Fibroblast of lung (primary cell): ENCODE measurements at regions not wholly inside any gene's neighbourhood (a gene's known extent, or its start where the extent isn't known, plus 50 kb on each side); places are given as distances from the start of the nearest gene placed in this dataset.
"Not testable (repeated sequence)": the region's sequence is repeated elsewhere in the genome, so short reads cannot be mapped to it uniquely, and the experiment has no call there.

Source experiments
- DNase-seq, 2 donors: peaks; one replicate each; pipeline versions ENCODE4 v3.0.0 to v3.0.0-alpha.2; 2010; ENCODE audit warnings: low read depth in 2 of 2
- H2AFZ ChIP-seq: 2 replicates; pipeline ENCODE4 v1.5.1; 2012; ENCODE audit warnings: low read length, control low read depth, inconsistent platforms
- H3K27ac ChIP-seq: 2 replicates; pipeline ENCODE4 v1.5.1; 2011; ENCODE audit warnings: low read length, control low read depth; ENCODE audit not compliant: insufficient read depth
- H3K27me3 ChIP-seq: 2 replicates; pipeline ENCODE4 v1.5.1; 2011; ENCODE audit warnings: mild to moderate bottlenecking, low read length; ENCODE audit not compliant: control insufficient read depth, insufficient read depth
- H3K36me3 ChIP-seq: 2 replicates; pipeline ENCODE4 v1.5.1; 2011; ENCODE audit warnings: low read length; ENCODE audit not compliant: control insufficient read depth, insufficient read depth
- H3K4me1 ChIP-seq: 2 replicates; pipeline ENCODE4 v1.5.1; 2011; ENCODE audit warnings: low read length; ENCODE audit not compliant: control insufficient read depth, insufficient read depth; ENCODE audit errors: extremely low read depth
- H3K4me2 ChIP-seq: 2 replicates; pipeline ENCODE4 v1.5.1; 2011; ENCODE audit warnings: low read length, control low read depth; ENCODE audit not compliant: insufficient read depth; ENCODE audit errors: extremely low read depth
- H3K4me3 ChIP-seq, 4 experiments: fragments of 200-600 bp in 1 of 4; sonication (generic) in 1 of 4; replicated peaks in 1 of 4; 2 replicates each; pipeline ENCODE4 v1.5.1; 2011 to 2016; ENCODE audit warnings: low read length in 4 of 4, low read depth in 3 of 4, mild to moderate bottlenecking in 3 of 4, control low read depth in 2 of 4, inconsistent platforms in 1 of 4, mixed read lengths in 1 of 4; ENCODE audit not compliant: insufficient read depth in 1 of 4; ENCODE audit errors: control extremely low read depth in 1 of 4
- H3K79me2 ChIP-seq: 2 replicates; pipeline ENCODE4 v1.5.1; 2012; ENCODE audit warnings: mild to moderate bottlenecking, low read length, inconsistent platforms; ENCODE audit not compliant: control insufficient read depth, insufficient read depth
- H3K9ac ChIP-seq: 2 replicates; pipeline ENCODE4 v1.5.1; 2011; ENCODE audit warnings: mild to moderate bottlenecking, low read length, control low read depth; ENCODE audit not compliant: insufficient read depth
- H3K9me3 ChIP-seq: 2 replicates; pipeline ENCODE4 v1.5.1; 2012; ENCODE audit warnings: low read depth, low read length; ENCODE audit not compliant: control insufficient read depth, insufficient read depth
- H4K20me1 ChIP-seq: 2 replicates; pipeline ENCODE4 v1.5.1; 2011; ENCODE audit warnings: low read length; ENCODE audit not compliant: control insufficient read depth, insufficient read depth; ENCODE audit errors: extremely low read depth
- CTCF ChIP-seq, 2 donors: IDR thresholded peaks in 1 of 2; conservative IDR thresholded peaks in 1 of 2; 1 replicate in 1 of 2; 2 replicates in 1 of 2; pipeline ENCODE4 v1.5.1; 2011 to 2012; ENCODE audit warnings: low read length in 2 of 2, control low read depth in 1 of 2, inconsistent platforms in 1 of 2, low read depth in 1 of 2, mild to moderate bottlenecking in 1 of 2
- EZH2 ChIP-seq: IDR thresholded peaks from 2 replicates; pipeline ENCODE4 v1.5.1; 2012; ENCODE audit warnings: low read length, control low read depth, mild to moderate bottlenecking; ENCODE audit errors: missing control alignments

GRCh38 chr18:21979171-21979560 is 190.2 kb upstream of the GATA6 start:
- Histone ChIP-seq H3K4me2 (no peak overlapping the region), H3K4me3 (no peak overlapping the region), H3K4me1 (no peaks in the 10 kb centered on the region), H3K9me3 (no peaks in the 10 kb centered on the region), H3K9ac (no peak overlapping the region), H2AFZ (no peak overlapping the region), H3K27ac (no peak overlapping the region), H3K79me2 (no peaks in the 10 kb centered on the region), H3K27me3 (no peaks in the 10 kb centered on the region), H3K36me3 (no peaks in the 10 kb centered on the region), H4K20me1 (no peaks in the 10 kb centered on the region)
- TF ChIP-seq EZH2 = no peak
- no peak for TF ChIP-seq CTCF (conservative IDR thresholded peaks at IDR 0.05 in 1 of 2, IDR thresholded peaks at IDR 0.05 in 1 of 2; ENCODE audit: low read depth in 1 of 2, low read length in 2 of 2)
- no peak for DNase-seq

DNA sequence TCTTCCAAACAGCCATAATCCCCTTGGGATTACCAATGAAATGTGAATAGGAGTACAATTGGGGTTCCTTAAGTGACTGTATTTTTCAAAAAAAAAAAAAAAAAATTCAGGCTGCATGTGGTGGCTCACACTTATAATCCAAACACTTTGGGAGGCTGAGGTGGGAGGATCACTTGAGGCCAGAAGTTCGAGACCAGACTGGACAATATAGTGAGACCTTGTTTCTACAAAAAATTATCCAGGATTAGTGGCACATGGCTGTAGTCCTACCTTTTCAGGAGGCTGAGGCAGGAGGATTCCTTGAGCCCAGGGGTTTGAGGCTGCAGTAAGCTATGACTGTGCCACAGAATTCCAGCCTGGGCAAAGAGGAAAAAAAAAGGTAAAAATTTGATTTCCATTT is 189.6 kb upstream of the GATA6 start:
- no peak overlapping the region for H3K9ac ChIP-seq
- H3K27me3 ChIP-seq = no peaks in the 10 kb centered on the region
- no peaks in the 10 kb centered on the region for H3K79me2 ChIP-seq
- H3K4me1 ChIP-seq = no peaks in the 10 kb centered on the region
- H3K9me3 ChIP-seq = no peaks in the 10 kb centered on the region
- H3K27ac ChIP-seq = no peak overlapping the region
- H2AFZ ChIP-seq = no peak overlapping the region
- no peak overlapping the region for H3K4me3 ChIP-seq
- no peak for TF ChIP-seq CTCF (conservative IDR thresholded peaks at IDR 0.05 in 1 of 2, IDR thresholded peaks at IDR 0.05 in 1 of 2; ENCODE audit: low read depth in 1 of 2, low read length in 2 of 2)
- TF ChIP-seq EZH2 = no peak
- H3K4me2 ChIP-seq = no peak overlapping the region
- DNase-seq = no peak
- H4K20me1 ChIP-seq = no peaks in the 10 kb centered on the region
- no peaks in the 10 kb centered on the region for H3K36me3 ChIP-seq

GRCh38 chr18:21980744-21981143 is 188.6 kb upstream of the GATA6 start:
- H3K9ac ChIP-seq = no peak overlapping the region
- H4K20me1 ChIP-seq = no peaks in the 10 kb centered on the region
- H3K4me2 ChIP-seq = no peak overlapping the region
- no peaks in the 10 kb centered on the region for H3K9me3 ChIP-seq
- no peaks in the 10 kb centered on the region for H3K79me2 ChIP-seq
- no peaks in the 10 kb centered on the region for H3K4me1 ChIP-seq
- TF ChIP-seq CTCF (conservative IDR thresholded peaks at IDR 0.05 in 1 of 2, IDR thresholded peaks at IDR 0.05 in 1 of 2; ENCODE audit: low read depth in 1 of 2, low read length in 2 of 2) (no peak), EZH2 (no peak)
- H3K27me3 ChIP-seq = no peaks in the 10 kb centered on the region
- no peak overlapping the region for H3K27ac ChIP-seq
- no peak overlapping the region for H3K4me3 ChIP-seq
- no peak overlapping the region for H2AFZ ChIP-seq
- no peaks in the 10 kb centered on the region for H3K36me3 ChIP-seq
- no peak for DNase-seq

GRCh38 chr18:21981489-21981888 is 187.9 kb upstream of the GATA6 start:
- H3K9me3 ChIP-seq, H3K36me3 ChIP-seq, H2AFZ ChIP-seq, DNase-seq, H3K4me3 ChIP-seq, H3K4me1 ChIP-seq, H4K20me1 ChIP-seq, H3K4me2 ChIP-seq, H3K27me3 ChIP-seq, H3K79me2 ChIP-seq, H3K27ac ChIP-seq, H3K9ac ChIP-seq: not testable (repeated sequence)
